A673 (cell line): ENCODE measurements at regions not wholly inside any gene's neighbourhood (a gene's known extent, or its start where the extent isn't known, plus 50 kb on each side); places are given as distances from the start of the nearest gene placed in this dataset.

Experiments
- BruUV-seq: library from RNA; stranded (reverse); fragments of 400-500 nt; replicated peaks from 2 replicates; lab custom pipeline; 2021; lab: Mats Ljungman, UMichigan
- CTCF ChIA-PET: fragments of 300-600 bp; sonication (Branson Sonifier 250); formaldehyde crosslinking; loops from one replicate; lab custom pipeline; 2022; ENCODE audit warnings: antibody characterized with exemption; lab: Charles Lee
- POLR2A ChIA-PET: fragments of 300-600 bp; sonication (Branson Sonifier 250); formaldehyde crosslinking; loops from one replicate; lab custom pipeline; 2022; ENCODE audit warnings: antibody characterized with exemption; ENCODE audit not compliant: low non-redundant PET; lab: Charles Lee
- DNase-seq: peaks from one replicate; pipeline ENCODE4 v3.0.0-alpha.2; 2015; ENCODE audit warnings: low spot score
- H3K27ac ChIP-seq: fragments of 200-600 bp; sonication (generic); 2 replicates; pipeline ENCODE4 v1.5.1; 2016; ENCODE audit warnings: mixed run types, low read depth, mild to moderate bottlenecking, mixed read lengths, antibody characterized with exemption, low read length; ENCODE audit not compliant: poor library complexity, severe bottlenecking
- H3K27me3 ChIP-seq: fragments of 200-600 bp; sonication (generic); replicated peaks from 2 replicates; pipeline ENCODE4 v1.6.1; 2017; ENCODE audit warnings: mixed run types, low read depth, mild to moderate bottlenecking, mixed read lengths, antibody characterized with exemption, low read length; ENCODE audit not compliant: insufficient read depth, poor library complexity
- H3K36me3 ChIP-seq: fragments of 200-600 bp; sonication (generic); 2 replicates; pipeline ENCODE4 v1.6.1; 2016; ENCODE audit warnings: mixed run types, mild to moderate bottlenecking, mixed read lengths, antibody characterized with exemption, low read length; ENCODE audit not compliant: insufficient read depth, poor library complexity, severe bottlenecking
- H3K4me1 ChIP-seq: fragments of 200-600 bp; sonication (generic); 2 replicates; pipeline ENCODE4 v1.6.1; 2017; ENCODE audit warnings: mixed run types, mild to moderate bottlenecking, mixed read lengths, antibody characterized with exemption, low read length; ENCODE audit not compliant: insufficient read depth, poor library complexity, severe bottlenecking
- H3K4me3 ChIP-seq: fragments of 200-600 bp; sonication (generic); 2 replicates; pipeline ENCODE4 v1.5.1; 2016; ENCODE audit warnings: low read depth, mixed run types, mild to moderate bottlenecking, mixed read lengths, low read length; ENCODE audit not compliant: poor library complexity, severe bottlenecking
- H3K9me3 ChIP-seq: fragments of 200-600 bp; sonication (generic); 2 replicates; pipeline ENCODE4 v1.6.1; 2016; ENCODE audit warnings: mixed run types, low read depth, mild to moderate bottlenecking, mixed read lengths, antibody characterized with exemption, low read length; ENCODE audit not compliant: poor library complexity, severe bottlenecking
- CTCF ChIP-seq: fragments of 300-800, 200-600 bp; sonication (generic); conservative IDR thresholded peaks from 2 replicates; pipeline ENCODE4 v1.5.1; 2017; ENCODE audit warnings: low read depth, mild to moderate bottlenecking, antibody characterized with exemption, low read length, moderate library complexity, mixed read lengths
- EZH2 ChIP-seq: fragments of 200-600 bp; sonication (generic); IDR thresholded peaks from 2 replicates; pipeline ENCODE4 v1.6.1; 2017; ENCODE audit warnings: borderline replicate concordance, low read depth, mild to moderate bottlenecking, mixed read lengths, antibody characterized with exemption, low read length; ENCODE audit not compliant: poor library complexity, severe bottlenecking
- intact Hi-C: fragments of 100-400 bp; cut with micrococcal nuclease; formaldehyde crosslinking; loops from one replicate; pipeline ENCODE4 v1.10.0; 2022; ENCODE audit not compliant: unreplicated experiment

- H3K27ac ChIP-seq, result no peak overlapping the region
- TF ChIP-seq CTCF (no peak), EZH2 (no peak)
- no peaks in the 10 kb centered on the region for H3K27me3 ChIP-seq
- no peaks in the 10 kb centered on the region for H3K9me3 ChIP-seq
- intact Hi-C loops, result no loop called here
- no TSS peak for BruUV-seq
- POLR2A ChIA-PET, result no interaction called here
- DNase-seq, result no peak
- H3K4me1 ChIP-seq, result no peaks in the 10 kb centered on the region
- CTCF ChIA-PET, result no interaction called here
- H3K4me3 ChIP-seq, result no peak overlapping the region
- no peaks in the 10 kb centered on the region for H3K36me3 ChIP-seq
These were observed 805.4 kb upstream of the GALNTL6 start for GRCh38 chr4:171007618-171008390.

- POLR2A ChIA-PET, result no interaction called here
- TF ChIP-seq CTCF, result no peak
- no peak for TF ChIP-seq EZH2
These were observed 811.0 kb upstream of the GALNTL6 start for GRCh38 chr4:171002246-171002645.

GRCh38 chr4:170990989-170991589 is 822.1 kb upstream of the GALNTL6 start:
- H3K9me3 ChIP-seq, result no peaks in the 10 kb centered on the region
- no peaks in the 10 kb centered on the region for H3K27me3 ChIP-seq
- POLR2A ChIA-PET, result interaction anchor here (0.6 kb wide), 1 partner anchor 343 kb away, joined by 3 read pairs; no protein-coding TSS in a partner anchor
- no TSS peak for BruUV-seq
- intact Hi-C loops, result loop anchor here (10.0 kb wide), 1 partner anchor 1214 kb away; no protein-coding TSS in a partner anchor
- DNase-seq, result peak; percentile 50
- no peak for TF ChIP-seq EZH2
- peak; percentile 59 for TF ChIP-seq CTCF
- no peak overlapping the region for H3K27ac ChIP-seq
- CTCF ChIA-PET, result interaction anchor here (0.9 kb wide), 1 partner anchor 731 kb away, joined by 4 read pairs; no protein-coding TSS in a partner anchor
- H3K4me3 ChIP-seq, result no peak overlapping the region
- H3K4me1 ChIP-seq, result no peaks in the 10 kb centered on the region
- H3K36me3 ChIP-seq, result no peaks in the 10 kb centered on the region

More at GRCh38 chr4:171002246-171002645, 811.0 kb upstream of the GALNTL6 start:
- H3K27me3 ChIP-seq, result no peaks in the 10 kb centered on the region
- no peaks in the 10 kb centered on the region for H3K36me3 ChIP-seq
- BruUV-seq, result no TSS peak
- DNase-seq, result no peak
- no peaks in the 10 kb centered on the region for H3K9me3 ChIP-seq
- no peak overlapping the region for H3K27ac ChIP-seq
- intact Hi-C loops, result no loop called here
- CTCF ChIA-PET, result no interaction called here
- H3K4me3 ChIP-seq, result no peak overlapping the region
- H3K4me1 ChIP-seq, result no peaks in the 10 kb centered on the region
